Thoracic aorta (tissue), 2 donors: ENCODE measurements at regions not wholly inside any gene's neighbourhood (a gene's known extent, or its start where the extent isn't known, plus 50 kb on each side); places are given as distances from the start of the nearest gene placed in this dataset.

Source experiments
- ATAC-seq: fragments of 150-250 bp; one replicate; pipeline ENCODE4 v1.8.0; 2017; ENCODE audit warnings: low read depth; ENCODE audit not compliant: insufficient number of reproducible peaks, low FRiP score
- DNase-seq: peaks from one replicate; pipeline ENCODE4 v3.0.0-alpha.2; 2020; ENCODE audit warnings: low spot score
- H3K27ac ChIP-seq, 2 donors: fragments of 200-600 bp; sonication (generic); 1 replicate in 1 of 2; 2 replicates in 1 of 2; pipeline ENCODE4 v1.5.1; 2016; ENCODE audit warnings: mild to moderate bottlenecking in 2 of 2, moderate library complexity in 2 of 2
- H3K27me3 ChIP-seq: fragments of 200-600 bp; sonication (generic); replicated peaks from 2 replicates; pipeline ENCODE4 v1.6.0; 2016; ENCODE audit warnings: mild to moderate bottlenecking; ENCODE audit not compliant: insufficient read depth
- H3K36me3 ChIP-seq: fragments of 200-600 bp; sonication (generic); one replicate; pipeline ENCODE4 v1.5.1; 2016
- H3K4me1 ChIP-seq, 2 donors: fragments of 200-600 bp; sonication (generic); 1 replicate in 1 of 2; 2 replicates in 1 of 2; pipeline versions ENCODE4 v1.5.1 to v1.6.0; 2016; ENCODE audit warnings: low read depth in 2 of 2, mild to moderate bottlenecking in 1 of 2; ENCODE audit not compliant: control insufficient read depth in 1 of 2
- H3K4me3 ChIP-seq: fragments of 200-600 bp; sonication (generic); 2 replicates; pipeline ENCODE4 v1.5.1; 2016; ENCODE audit warnings: mild to moderate bottlenecking
- H3K9me3 ChIP-seq: fragments of 200-600 bp; sonication (generic); 2 replicates; pipeline ENCODE4 v1.5.1; 2016
- TF ChIP-seq, protein P1 (sequence below): fragments of 200-600 bp; sonication (generic); IDR thresholded peaks from one replicate; pipeline ENCODE4 v1.5.1; 2019; ENCODE audit warnings: antibody characterized with exemption

DNA sequence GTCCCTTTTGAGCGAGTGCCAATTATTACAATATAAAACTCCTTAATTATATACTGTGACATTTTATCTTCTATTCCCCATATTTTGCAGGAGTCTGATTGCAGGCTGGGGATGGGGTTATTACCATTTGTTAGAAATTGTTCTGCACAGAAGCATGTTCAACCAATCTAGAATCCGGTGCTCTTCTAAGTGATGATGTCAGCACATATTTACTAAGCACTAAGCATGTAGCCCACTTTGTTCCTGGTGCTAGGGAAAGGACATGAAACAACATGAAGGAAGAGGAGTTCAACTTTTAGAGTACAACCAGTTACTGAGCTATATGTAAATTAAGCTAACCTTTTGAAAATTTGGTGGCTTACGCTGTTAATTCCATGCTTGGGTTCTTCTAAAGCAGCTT lies 52.8 kb upstream of the IL1RAPL2 start:
- Histone ChIP-seq H3K4me1 (no peaks in the 10 kb centered on the region), H3K4me3 (no peak overlapping the region), H3K27ac (no peak overlapping the region), H3K27me3 (no peaks in the 10 kb centered on the region), H3K36me3 (no peaks in the 10 kb centered on the region), H3K9me3 (no peaks in the 10 kb centered on the region)
- no peak for ATAC-seq
- DNase-seq, result no peak
- TF ChIP-seq, protein P1, sequence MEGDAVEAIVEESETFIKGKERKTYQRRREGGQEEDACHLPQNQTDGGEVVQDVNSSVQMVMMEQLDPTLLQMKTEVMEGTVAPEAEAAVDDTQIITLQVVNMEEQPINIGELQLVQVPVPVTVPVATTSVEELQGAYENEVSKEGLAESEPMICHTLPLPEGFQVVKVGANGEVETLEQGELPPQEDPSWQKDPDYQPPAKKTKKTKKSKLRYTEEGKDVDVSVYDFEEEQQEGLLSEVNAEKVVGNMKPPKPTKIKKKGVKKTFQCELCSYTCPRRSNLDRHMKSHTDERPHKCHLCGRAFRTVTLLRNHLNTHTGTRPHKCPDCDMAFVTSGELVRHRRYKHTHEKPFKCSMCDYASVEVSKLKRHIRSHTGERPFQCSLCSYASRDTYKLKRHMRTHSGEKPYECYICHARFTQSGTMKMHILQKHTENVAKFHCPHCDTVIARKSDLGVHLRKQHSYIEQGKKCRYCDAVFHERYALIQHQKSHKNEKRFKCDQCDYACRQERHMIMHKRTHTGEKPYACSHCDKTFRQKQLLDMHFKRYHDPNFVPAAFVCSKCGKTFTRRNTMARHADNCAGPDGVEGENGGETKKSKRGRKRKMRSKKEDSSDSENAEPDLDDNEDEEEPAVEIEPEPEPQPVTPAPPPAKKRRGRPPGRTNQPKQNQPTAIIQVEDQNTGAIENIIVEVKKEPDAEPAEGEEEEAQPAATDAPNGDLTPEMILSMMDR, result no peak

DNA sequence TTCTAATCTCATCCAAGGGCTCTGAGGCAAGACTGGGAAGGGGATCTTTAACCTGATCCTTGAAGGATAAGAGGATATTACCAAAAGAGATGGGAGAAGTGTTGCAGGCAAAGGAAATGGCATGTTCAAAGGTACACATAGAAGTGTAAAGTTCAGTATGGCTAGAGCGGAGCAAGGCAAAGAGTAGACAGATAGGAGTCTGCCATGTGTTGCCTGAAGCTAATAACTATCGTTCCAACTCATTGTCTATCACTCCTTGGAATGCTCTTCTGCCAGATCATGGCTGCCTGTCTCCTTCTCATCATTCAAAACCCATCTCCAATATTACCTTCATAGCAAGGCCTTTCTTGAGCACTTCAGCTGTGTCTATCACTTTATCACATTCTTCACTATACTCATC lies 55.2 kb upstream of the IL1RAPL2 start:
- Histone ChIP-seq H3K4me1 (no peaks in the 10 kb centered on the region), H3K27ac (no peak overlapping the region), H3K9me3 (no peaks in the 10 kb centered on the region), H3K27me3 (no peaks in the 10 kb centered on the region), H3K36me3 (no peaks in the 10 kb centered on the region), H3K4me3 (no peak overlapping the region)
- no peak for DNase-seq
- TF ChIP-seq, protein P1, result no peak
- ATAC-seq, result no peak

DNA sequence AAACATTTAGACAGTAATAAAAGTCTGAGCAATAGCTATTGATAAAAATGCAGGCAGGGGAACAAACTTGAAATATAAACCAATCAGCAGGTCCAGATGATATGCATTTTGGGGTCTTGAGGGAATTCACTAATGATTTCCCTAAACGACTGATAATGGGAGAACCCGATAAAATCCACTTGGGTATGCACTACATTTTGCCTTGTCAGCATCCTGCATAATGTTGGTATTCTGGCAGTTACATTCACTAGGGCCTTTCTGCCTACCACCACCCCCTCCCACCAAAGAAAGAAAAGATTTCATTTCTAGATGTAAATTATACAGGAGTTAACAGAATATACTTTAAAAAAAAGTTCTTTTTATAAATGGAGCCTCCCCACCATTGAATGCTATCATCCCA lies 63.5 kb upstream of the IL1RAPL2 start:
- ATAC-seq (no peak), DNase-seq (no peak)
- Histone ChIP-seq H3K36me3 (no peaks in the 10 kb centered on the region), H3K27me3 (no peaks in the 10 kb centered on the region), H3K9me3 (no peaks in the 10 kb centered on the region), H3K27ac (no peak overlapping the region), H3K4me1 (no peaks in the 10 kb centered on the region), H3K4me3 (no peak overlapping the region)
- TF ChIP-seq, protein P1, result no peak

DNA sequence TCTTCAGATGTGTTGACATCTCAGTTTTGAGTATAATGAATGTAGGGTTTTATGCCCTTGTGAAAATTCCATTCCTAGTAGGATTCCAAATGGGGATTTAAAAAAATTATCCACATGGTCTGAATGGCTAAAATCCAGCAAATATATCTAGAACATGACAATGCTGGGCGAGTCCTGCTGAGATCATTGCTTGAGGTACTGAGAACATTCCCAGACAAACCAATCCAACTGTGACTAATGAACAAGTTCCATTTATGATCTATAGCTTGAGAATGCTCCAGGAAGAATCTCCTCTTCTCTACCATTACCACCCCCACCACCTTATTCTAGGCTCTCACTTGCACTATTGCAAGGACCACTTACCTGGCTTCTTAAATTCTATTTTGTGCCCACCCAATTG lies 77.2 kb upstream of the IL1RAPL2 start:
- ATAC-seq, result no peak
- DNase-seq, result no peak
- Histone ChIP-seq H3K27ac (no peak overlapping the region), H3K9me3 (no peaks in the 10 kb centered on the region), H3K4me3 (no peak overlapping the region), H3K36me3 (no peaks in the 10 kb centered on the region), H3K27me3 (no peaks in the 10 kb centered on the region), H3K4me1 (no peaks in the 10 kb centered on the region)
- TF ChIP-seq, protein P1, result no peak

DNA sequence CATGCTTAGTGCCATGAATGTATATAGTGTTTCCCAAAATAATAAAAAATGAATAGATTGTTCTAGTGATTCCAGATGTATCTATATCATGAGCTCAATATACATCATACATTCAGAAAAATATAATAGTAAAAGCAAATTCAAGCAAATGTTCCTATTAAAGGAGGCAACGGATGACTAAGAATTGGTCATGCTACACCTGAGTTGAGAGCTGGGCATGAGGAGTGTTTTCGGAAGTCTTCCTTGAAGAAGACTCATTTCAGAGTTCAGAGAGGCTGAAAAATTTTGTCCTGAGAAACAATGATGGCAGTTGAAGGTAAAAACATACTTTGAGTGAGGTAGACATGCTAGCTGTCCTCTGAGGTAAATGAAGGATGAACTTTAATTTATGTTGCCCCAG lies 79.3 kb upstream of the IL1RAPL2 start:
- Histone ChIP-seq H3K27ac (no peak overlapping the region), H3K9me3 (no peaks in the 10 kb centered on the region), H3K27me3 (no peaks in the 10 kb centered on the region), H3K4me3 (no peak overlapping the region), H3K36me3 (no peaks in the 10 kb centered on the region), H3K4me1 (no peaks in the 10 kb centered on the region)
- DNase-seq (no peak), ATAC-seq (no peak)
- TF ChIP-seq, protein P1, result no peak
